ENCODE measurements at regions not wholly inside any gene's neighbourhood (a gene's known extent, or its start where the extent isn't known, plus 50 kb on each side); places are given as distances from the start of the nearest gene placed in this dataset.
A peak's percentile ranks its signal among the peaks of the same experiment; 100 is the strongest.

- Histone ChIP-seq H3K4me3 (ENCODE audit: low read depth, low read length) (no peak overlapping the region), H3K27me3 (ENCODE audit: insufficient read depth, low read depth, severe bottlenecking) (peaks cover 40% of the 10 kb centered on the region), H3K36me3 (no peaks in the 10 kb centered on the region), H3K9me3 (ENCODE audit: severe bottlenecking) (peaks cover 8% of the 10 kb centered on the region), H3K27ac (no peak overlapping the region)
- no peak for DNase-seq
- no peak for TF ChIP-seq CTCF (IDR thresholded peaks at IDR 0.05; ENCODE audit: low read depth, low read length)
These were observed 158.4 kb upstream of the SRD5A2 start for GRCh38 chr2:31739161-31739560.

GRCh38 chr2:31736695-31737454 is 156.1 kb upstream of the SRD5A2 start:
- H3K36me3 ChIP-seq: no peaks in the 10 kb centered on the region
- H3K4me3 ChIP-seq (ENCODE audit: low read depth, low read length): no peak overlapping the region
- H3K27ac ChIP-seq: no peak overlapping the region
- DNase-seq: no peak
- peaks cover 16% of the 10 kb centered on the region for H3K9me3 ChIP-seq (ENCODE audit: severe bottlenecking)
- TF ChIP-seq CTCF (IDR thresholded peaks at IDR 0.05; ENCODE audit: low read depth, low read length): no peak
- H3K27me3 ChIP-seq (ENCODE audit: insufficient read depth, low read depth, severe bottlenecking): peaks cover 31% of the 10 kb centered on the region

- DNase-seq: no peak
- peaks cover 31% of the 10 kb centered on the region for H3K27me3 ChIP-seq (ENCODE audit: insufficient read depth, low read depth, severe bottlenecking)
- no peaks in the 10 kb centered on the region for H3K36me3 ChIP-seq
- H3K4me3 ChIP-seq (ENCODE audit: low read depth, low read length): no peak overlapping the region
- no peak overlapping the region for H3K27ac ChIP-seq
- peaks cover 9% of the 10 kb centered on the region for H3K9me3 ChIP-seq (ENCODE audit: severe bottlenecking)
- TF ChIP-seq CTCF (IDR thresholded peaks at IDR 0.05; ENCODE audit: low read depth, low read length): no peak
These were observed 155.0 kb upstream of the SRD5A2 start for GRCh38 chr2:31735716-31736115.

- peaks cover 7% of the 10 kb centered on the region for H3K27me3 ChIP-seq (ENCODE audit: insufficient read depth, low read depth, severe bottlenecking)
- H3K36me3 ChIP-seq: no peaks in the 10 kb centered on the region
- no peak for DNase-seq
- peak; percentile 73 for TF ChIP-seq CTCF (IDR thresholded peaks at IDR 0.05; ENCODE audit: low read depth, low read length)
- no peak overlapping the region for H3K27ac ChIP-seq
- peaks cover 8% of the 10 kb centered on the region for H3K9me3 ChIP-seq (ENCODE audit: severe bottlenecking)
- no peak overlapping the region for H3K4me3 ChIP-seq (ENCODE audit: low read depth, low read length)
These were observed 148.8 kb upstream of the SRD5A2 start for GRCh38 chr2:31729442-31730092.

GRCh38 chr2:31729065-31729439 is 148.3 kb upstream of the SRD5A2 start:
- Histone ChIP-seq H3K36me3 (no peaks in the 10 kb centered on the region), H3K27me3 (ENCODE audit: insufficient read depth, low read depth, severe bottlenecking) (peaks cover 9% of the 10 kb centered on the region)
- TF ChIP-seq CTCF (IDR thresholded peaks at IDR 0.05; ENCODE audit: low read depth, low read length): no peak

More at GRCh38 chr2:31729065-31729439, 148.3 kb upstream of the SRD5A2 start:
- H3K27ac ChIP-seq: no peak overlapping the region
- no peak for DNase-seq
- H3K9me3 ChIP-seq (ENCODE audit: severe bottlenecking): peaks cover 8% of the 10 kb centered on the region
- no peak overlapping the region for H3K4me3 ChIP-seq (ENCODE audit: low read depth, low read length)
